Omental fat pad (tissue), 3 donors: ENCODE measurements at regions not wholly inside any gene's neighbourhood (a gene's known extent, or its start where the extent isn't known, plus 50 kb on each side); places are given as distances from the start of the nearest gene placed in this dataset.

Experiments used
- ATAC-seq: fragments of 150-250 bp; one replicate; pipeline ENCODE4 v1.9.1; 2016; ENCODE audit warnings: mild to moderate bottlenecking, moderate library complexity; ENCODE audit not compliant: low FRiP score
- DNase-seq: peaks from one replicate; pipeline ENCODE4 v3.0.0-alpha.2; 2019; ENCODE audit warnings: low spot score
- CTCF ChIP-seq, 3 donors: fragments of 450-650 bp; IDR thresholded peaks; one replicate each; pipeline ENCODE4 v1.5.1; 2016 to 2017; ENCODE audit warnings: antibody characterized with exemption in 3 of 3, mild to moderate bottlenecking in 3 of 3, moderate library complexity in 2 of 3

DNA sequence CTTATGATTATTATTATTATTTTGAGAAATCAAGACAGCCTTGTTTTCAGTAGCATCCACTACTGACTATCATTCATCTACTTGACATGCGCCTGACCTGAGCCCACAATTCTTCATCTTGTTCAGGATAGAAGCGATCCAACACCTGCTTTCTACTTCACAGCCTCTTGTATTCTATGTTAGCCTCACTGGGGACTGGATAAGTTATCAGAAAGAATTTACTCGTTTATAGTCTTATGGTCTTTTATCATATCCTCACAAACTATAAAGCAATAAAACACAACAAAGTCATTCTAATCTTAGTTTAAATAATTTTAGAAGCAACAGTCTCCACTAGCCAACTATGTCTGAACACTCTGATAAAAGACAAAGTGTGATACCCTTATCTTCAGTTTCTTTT is 436.0 kb upstream of the ARGLU1 start:
- TF ChIP-seq CTCF (IDR thresholded peaks at IDR 0.05), result no peak
- DNase-seq (no peak), ATAC-seq (no peak)

- no peak for TF ChIP-seq CTCF (IDR thresholded peaks at IDR 0.05)
- no peak for DNase-seq
- no peak for ATAC-seq
Observed at GRCh38 chr13:106998664-106999063, 430.7 kb upstream of the ARGLU1 start.

DNA sequence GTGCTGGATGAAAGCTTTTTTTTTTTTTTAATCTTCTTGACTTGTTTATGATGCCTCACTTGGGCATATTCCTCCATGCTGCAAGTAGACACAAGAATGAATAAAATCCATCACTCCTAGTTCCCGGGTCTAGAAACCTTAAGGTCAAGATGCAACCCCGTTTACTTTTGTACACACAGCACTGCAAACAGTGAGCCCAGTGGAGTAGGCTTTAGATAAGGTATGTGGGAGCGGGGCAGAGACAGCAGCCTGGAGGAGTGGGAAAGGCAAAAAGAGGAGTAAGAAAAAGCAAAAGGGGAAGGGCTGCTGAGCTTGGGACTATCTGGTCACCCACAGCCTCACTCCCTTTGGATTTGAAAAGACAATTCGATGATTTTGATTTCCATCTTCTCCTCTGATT is 429.8 kb upstream of the ARGLU1 start:
- no peak for TF ChIP-seq CTCF (IDR thresholded peaks at IDR 0.05)
- ATAC-seq, result no peak
- no peak for DNase-seq

DNA sequence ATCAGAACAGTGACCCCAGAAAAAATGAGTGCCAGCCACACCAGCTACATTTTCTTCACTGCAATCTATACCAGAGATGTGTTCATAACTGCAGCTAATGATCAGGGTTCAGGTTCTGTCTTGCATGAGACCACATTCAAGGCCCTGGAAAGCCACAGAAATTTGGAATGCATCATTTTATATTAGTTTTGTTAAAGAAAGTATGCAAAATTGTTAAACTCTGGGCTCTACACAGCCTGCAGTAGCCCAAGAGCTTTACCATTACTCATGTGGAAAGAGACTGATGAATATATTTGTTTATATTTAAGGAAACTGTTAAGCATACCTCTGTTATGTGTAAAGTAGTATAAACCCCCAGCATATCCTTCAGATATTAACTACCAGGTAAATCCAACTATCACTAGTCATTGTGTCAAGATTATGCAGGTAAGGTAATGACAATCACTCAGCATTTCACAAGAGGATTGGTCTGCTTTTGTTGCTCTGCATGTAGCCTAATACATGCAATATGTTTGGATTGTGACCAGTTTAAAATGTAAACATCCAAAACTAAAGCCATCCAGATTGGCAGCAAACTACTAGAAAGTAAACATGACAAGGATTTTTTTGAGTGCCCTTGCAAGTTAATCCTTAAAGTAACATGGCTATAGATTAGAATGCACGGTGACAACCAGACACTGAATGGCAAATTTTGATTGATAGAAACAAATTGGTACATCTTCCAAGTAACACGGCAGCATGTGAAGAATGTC is 429.1 kb upstream of the ARGLU1 start:
- no peak for ATAC-seq
- no peak for TF ChIP-seq CTCF (IDR thresholded peaks at IDR 0.05)
- no peak for DNase-seq

DNA sequence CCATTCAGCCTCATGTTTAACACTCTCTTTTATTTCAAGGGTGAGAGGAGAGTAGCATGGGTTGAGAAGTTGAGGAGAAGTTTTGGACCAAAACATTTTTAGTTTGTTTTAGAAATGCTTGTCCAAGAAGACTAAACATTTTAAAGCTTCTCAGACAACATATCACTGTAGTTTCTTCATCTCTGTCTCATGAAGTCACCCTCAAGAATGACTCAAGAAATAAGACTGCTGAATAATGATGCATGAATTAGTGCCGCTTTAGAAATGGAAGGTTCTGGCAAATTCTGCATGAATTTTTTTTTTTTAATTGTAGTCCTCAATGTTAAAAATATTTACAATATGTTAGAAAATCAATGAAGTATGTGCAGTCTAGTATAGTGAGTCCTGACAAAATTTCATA is 422.7 kb upstream of the ARGLU1 start:
- ATAC-seq (no peak), DNase-seq (no peak)
- TF ChIP-seq CTCF (IDR thresholded peaks at IDR 0.05), result no peak

GRCh38 chr13:106989876-106990275 is 421.9 kb upstream of the ARGLU1 start:
- DNase-seq (no peak), ATAC-seq (no peak)
- no peak for TF ChIP-seq CTCF (IDR thresholded peaks at IDR 0.05)

DNA sequence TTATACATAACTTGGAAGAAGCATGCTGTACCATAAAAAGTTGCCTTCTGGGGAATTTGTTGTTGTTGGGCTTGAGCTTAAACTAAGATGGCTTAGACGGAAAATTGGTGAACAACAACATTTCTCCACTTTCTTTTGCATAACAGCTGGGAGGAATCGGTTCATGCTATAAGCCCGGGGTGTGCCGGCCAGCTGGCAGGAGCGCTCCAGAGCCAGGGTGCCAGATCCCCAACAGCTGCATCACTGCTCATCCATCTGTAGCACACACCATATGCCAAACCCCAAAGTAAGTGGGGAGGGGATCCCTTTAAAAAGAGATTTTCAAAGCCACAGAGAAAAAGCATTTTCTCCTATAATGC is 419.5 kb upstream of the ARGLU1 start:
- no peak for TF ChIP-seq CTCF (IDR thresholded peaks at IDR 0.05)
- no peak for ATAC-seq
- DNase-seq, result no peak
